Upper lobe of left lung (tissue), 4 donors: ENCODE measurements at regions not wholly inside any gene's neighbourhood (a gene's known extent, or its start where the extent isn't known, plus 50 kb on each side); places are given as distances from the start of the nearest gene placed in this dataset.

ENCODE experiments used
- EP300 ChIP-seq, 4 donors: sonication (generic); formaldehyde crosslinking; IDR thresholded peaks; one replicate each; pipeline ENCODE4 v1.5.1; 2017; ENCODE audit warnings: antibody characterized with exemption in 4 of 4, control low read depth in 2 of 4
- POLR2A ChIP-seq, 4 donors: fragments of 450-650 bp; IDR thresholded peaks; one replicate each; pipeline ENCODE4 v1.5.1; 2016 to 2017; ENCODE audit warnings: antibody characterized with exemption in 4 of 4, mild to moderate bottlenecking in 2 of 4
- TF ChIP-seq, protein P1 (sequence below), 6 experiments: fragments of 450-650 bp in 4 of 6; fragments of 200-600 bp in 2 of 6; sonication (generic) in 2 of 6; IDR thresholded peaks; one replicate each; pipeline ENCODE4 v1.5.1; 2016 to 2019; ENCODE audit warnings: antibody characterized with exemption in 6 of 6

DNA sequence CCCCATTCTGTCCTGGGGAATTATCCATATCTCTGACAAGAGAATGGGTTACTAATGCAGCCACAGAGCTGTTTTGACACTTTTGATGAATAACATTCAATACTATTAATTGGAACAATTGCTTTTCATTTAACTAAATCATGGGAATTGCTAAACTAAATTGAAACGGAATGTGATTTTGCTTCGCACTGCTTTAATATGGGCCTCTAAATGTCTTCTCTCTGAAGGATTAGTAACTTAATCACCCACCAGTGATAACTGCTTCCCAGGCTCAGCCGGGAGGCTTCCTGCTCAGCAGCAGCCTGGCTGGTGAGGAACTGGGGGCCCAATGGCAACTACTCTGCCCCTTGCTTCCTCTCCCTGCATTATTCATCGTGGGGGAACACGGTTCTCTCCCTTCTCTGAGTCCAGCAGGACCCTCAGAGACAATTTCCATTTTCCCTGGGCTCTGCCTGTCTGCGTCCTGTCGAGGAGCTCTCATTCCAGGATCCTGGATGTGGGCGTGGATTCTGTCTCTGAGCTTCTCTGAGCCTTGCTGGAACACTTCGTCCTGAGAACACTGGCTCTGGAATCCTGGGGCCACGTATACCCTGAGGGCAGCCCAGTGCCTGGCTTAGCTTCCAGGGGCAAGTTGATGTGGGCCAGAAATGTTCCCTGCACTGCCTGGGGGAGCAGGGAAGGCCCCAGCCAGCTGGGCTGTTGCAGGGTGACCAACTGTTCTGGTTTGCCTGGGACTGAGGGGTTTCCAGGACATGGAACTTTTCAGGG, 308.9 kb downstream of the DHX35 start:
- TF ChIP-seq, protein P1, sequence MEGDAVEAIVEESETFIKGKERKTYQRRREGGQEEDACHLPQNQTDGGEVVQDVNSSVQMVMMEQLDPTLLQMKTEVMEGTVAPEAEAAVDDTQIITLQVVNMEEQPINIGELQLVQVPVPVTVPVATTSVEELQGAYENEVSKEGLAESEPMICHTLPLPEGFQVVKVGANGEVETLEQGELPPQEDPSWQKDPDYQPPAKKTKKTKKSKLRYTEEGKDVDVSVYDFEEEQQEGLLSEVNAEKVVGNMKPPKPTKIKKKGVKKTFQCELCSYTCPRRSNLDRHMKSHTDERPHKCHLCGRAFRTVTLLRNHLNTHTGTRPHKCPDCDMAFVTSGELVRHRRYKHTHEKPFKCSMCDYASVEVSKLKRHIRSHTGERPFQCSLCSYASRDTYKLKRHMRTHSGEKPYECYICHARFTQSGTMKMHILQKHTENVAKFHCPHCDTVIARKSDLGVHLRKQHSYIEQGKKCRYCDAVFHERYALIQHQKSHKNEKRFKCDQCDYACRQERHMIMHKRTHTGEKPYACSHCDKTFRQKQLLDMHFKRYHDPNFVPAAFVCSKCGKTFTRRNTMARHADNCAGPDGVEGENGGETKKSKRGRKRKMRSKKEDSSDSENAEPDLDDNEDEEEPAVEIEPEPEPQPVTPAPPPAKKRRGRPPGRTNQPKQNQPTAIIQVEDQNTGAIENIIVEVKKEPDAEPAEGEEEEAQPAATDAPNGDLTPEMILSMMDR (IDR thresholded peaks at IDR 0.05), result no peak
- TF ChIP-seq EP300 (IDR thresholded peaks at IDR 0.05) (no peak), POLR2A (IDR thresholded peaks at IDR 0.05) (no peak)
